BLaER1 (cell line): ENCODE measurements at regions not wholly inside any gene's neighbourhood (a gene's known extent, or its start where the extent isn't known, plus 50 kb on each side); places are given as distances from the start of the nearest gene placed in this dataset.

Experiments
- H3K27ac ChIP-seq: shearing (Covaris generic); formaldehyde crosslinking; 2 replicates; pipeline ENCODE4 v1.8.1; 2022
- H3K27me3 ChIP-seq: shearing (Covaris generic); formaldehyde crosslinking; 2 replicates; pipeline ENCODE4 v1.8.1; 2022
- H3K36me3 ChIP-seq: shearing (Covaris generic); formaldehyde crosslinking; 2 replicates; pipeline ENCODE4 v1.8.1; 2022
- H3K4me1 ChIP-seq: shearing (Covaris generic); formaldehyde crosslinking; 2 replicates; pipeline ENCODE4 v1.8.1; 2022
- H3K4me2 ChIP-seq: shearing (Covaris generic); formaldehyde crosslinking; 2 replicates; pipeline ENCODE4 v1.8.1; 2022
- H3K4me3 ChIP-seq: shearing (Covaris generic); formaldehyde crosslinking; 2 replicates; pipeline ENCODE4 v1.8.1; 2022
- H3K9ac ChIP-seq: shearing (Covaris generic); formaldehyde crosslinking; 2 replicates; pipeline ENCODE4 v1.8.1; 2022
- H3K9me3 ChIP-seq: shearing (Covaris generic); formaldehyde crosslinking; 2 replicates; pipeline ENCODE4 v1.8.1; 2022
- H4K20me1 ChIP-seq: shearing (Covaris generic); formaldehyde crosslinking; 2 replicates; pipeline ENCODE4 v1.8.1; 2022
- Cebpa-rat ChIP-seq: shearing (Covaris generic); IDR thresholded peaks from 2 replicates; pipeline ENCODE4 v1.8.1; 2022

DNA sequence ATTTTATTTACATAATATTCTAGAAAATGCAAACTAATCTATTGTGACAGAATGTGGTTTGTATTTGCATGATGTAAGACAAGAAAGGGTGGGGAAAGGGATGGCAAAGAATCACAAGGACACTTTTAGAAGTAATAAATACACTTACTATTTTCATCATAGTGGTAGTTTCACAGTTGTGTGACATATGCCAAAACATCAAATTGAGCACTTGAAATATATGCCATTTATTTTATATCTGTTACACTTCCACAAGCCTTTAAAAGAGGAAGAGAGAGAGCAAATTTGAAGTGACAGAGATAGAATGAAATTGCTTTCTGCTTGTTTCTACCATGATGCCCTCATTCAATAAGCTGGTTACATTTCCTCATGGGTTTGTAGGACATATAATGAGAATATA, 230.0 kb upstream of the NWD2 start:
- Histone ChIP-seq H3K36me3 (no peaks in the 10 kb centered on the region), H3K9ac (no peak overlapping the region), H3K27me3 (no peaks in the 10 kb centered on the region), H3K4me3 (no peak overlapping the region), H4K20me1 (no peaks in the 10 kb centered on the region), H3K27ac (no peak overlapping the region), H3K4me2 (no peak overlapping the region), H3K9me3 (no peaks in the 10 kb centered on the region; the same call in 1 of the 2 replicates), H3K4me1 (no peaks in the 10 kb centered on the region)
- no peak for TF ChIP-seq Cebpa-rat

- Histone ChIP-seq H3K9me3 (no peaks in the 10 kb centered on the region), H3K4me2 (no peak overlapping the region), H3K27me3 (no peaks in the 10 kb centered on the region), H3K27ac (no peak overlapping the region), H3K9ac (no peak overlapping the region), H4K20me1 (no peaks in the 10 kb centered on the region), H3K4me1 (no peaks in the 10 kb centered on the region), H3K36me3 (no peaks in the 10 kb centered on the region), H3K4me3 (no peak overlapping the region)
- no peak for TF ChIP-seq Cebpa-rat
Measured at GRCh38 chr4:37015391-37015790, 229.2 kb upstream of the NWD2 start.

- Histone ChIP-seq H3K9ac (no peak overlapping the region), H3K4me1 (no peaks in the 10 kb centered on the region), H3K27me3 (no peaks in the 10 kb centered on the region), H3K9me3 (no peaks in the 10 kb centered on the region), H3K4me3 (no peak overlapping the region), H3K36me3 (no peaks in the 10 kb centered on the region), H3K4me2 (no peak overlapping the region), H3K27ac (no peak overlapping the region), H4K20me1 (no peaks in the 10 kb centered on the region)
- TF ChIP-seq Cebpa-rat: no peak
Measured at GRCh38 chr4:37023504-37023903, 221.0 kb upstream of the NWD2 start.

GRCh38 chr4:37023996-37024395, 220.5 kb upstream of the NWD2 start:
- no peak for TF ChIP-seq Cebpa-rat
- Histone ChIP-seq H3K9ac (no peak overlapping the region), H3K27ac (no peak overlapping the region), H3K9me3 (no peaks in the 10 kb centered on the region), H3K36me3 (no peaks in the 10 kb centered on the region), H3K27me3 (no peaks in the 10 kb centered on the region), H3K4me3 (no peak overlapping the region), H4K20me1 (no peaks in the 10 kb centered on the region), H3K4me2 (no peak overlapping the region), H3K4me1 (no peaks in the 10 kb centered on the region)

DNA sequence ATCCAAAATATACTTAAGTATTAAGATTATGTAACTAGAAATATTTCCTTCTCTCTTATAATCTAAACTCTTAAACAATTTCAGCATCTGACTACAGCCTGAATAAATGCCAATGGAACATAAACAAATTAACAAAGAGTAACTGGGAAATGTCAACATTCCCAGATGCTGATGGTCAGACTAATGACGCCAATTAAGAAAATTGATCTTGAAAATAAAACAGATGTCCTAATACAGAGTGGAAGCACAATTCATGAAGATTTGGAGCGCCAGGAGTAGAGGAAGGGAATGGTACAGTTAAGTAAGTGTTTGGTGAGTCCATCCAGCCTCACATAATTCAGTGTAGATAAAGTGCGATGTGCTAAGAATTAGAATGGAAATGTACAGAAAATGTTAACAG, 203.7 kb upstream of the NWD2 start:
- no peaks in the 10 kb centered on the region for H3K36me3 ChIP-seq
- no peaks in the 10 kb centered on the region for H3K27me3 ChIP-seq
- H4K20me1 ChIP-seq: no peaks in the 10 kb centered on the region
- no peak overlapping the region for H3K9ac ChIP-seq
- no peaks in the 10 kb centered on the region for H3K4me1 ChIP-seq
- no peaks in the 10 kb centered on the region for H3K9me3 ChIP-seq
- H3K27ac ChIP-seq: no peak overlapping the region
- H3K4me3 ChIP-seq: no peak overlapping the region
- TF ChIP-seq Cebpa-rat: no peak
- H3K4me2 ChIP-seq: no peak overlapping the region

DNA sequence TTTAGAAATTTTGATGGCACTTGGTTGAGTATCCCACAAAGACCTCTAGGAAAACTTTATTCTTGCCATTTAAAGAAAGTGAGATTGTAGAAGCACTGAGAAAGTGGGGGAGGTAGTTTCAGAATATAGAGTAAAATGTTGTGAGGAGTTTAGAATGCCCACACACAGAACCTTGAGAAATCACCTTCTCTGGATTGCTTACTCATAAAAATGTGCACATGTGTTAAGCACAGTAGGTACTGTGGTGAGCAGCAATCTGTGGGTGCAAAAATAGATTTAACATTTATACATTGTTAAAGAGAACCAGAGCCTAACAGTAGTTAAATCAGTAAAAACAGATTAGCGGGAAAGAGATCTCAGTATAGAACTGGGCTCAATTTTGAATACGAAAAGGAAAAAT, 201.2 kb upstream of the NWD2 start:
- Histone ChIP-seq H4K20me1 (no peaks in the 10 kb centered on the region), H3K27ac (no peak overlapping the region), H3K4me1 (no peaks in the 10 kb centered on the region), H3K4me2 (no peak overlapping the region), H3K9ac (no peak overlapping the region), H3K36me3 (no peaks in the 10 kb centered on the region), H3K4me3 (no peak overlapping the region), H3K27me3 (no peaks in the 10 kb centered on the region), H3K9me3 (no peaks in the 10 kb centered on the region)
- TF ChIP-seq Cebpa-rat: no peak

DNA sequence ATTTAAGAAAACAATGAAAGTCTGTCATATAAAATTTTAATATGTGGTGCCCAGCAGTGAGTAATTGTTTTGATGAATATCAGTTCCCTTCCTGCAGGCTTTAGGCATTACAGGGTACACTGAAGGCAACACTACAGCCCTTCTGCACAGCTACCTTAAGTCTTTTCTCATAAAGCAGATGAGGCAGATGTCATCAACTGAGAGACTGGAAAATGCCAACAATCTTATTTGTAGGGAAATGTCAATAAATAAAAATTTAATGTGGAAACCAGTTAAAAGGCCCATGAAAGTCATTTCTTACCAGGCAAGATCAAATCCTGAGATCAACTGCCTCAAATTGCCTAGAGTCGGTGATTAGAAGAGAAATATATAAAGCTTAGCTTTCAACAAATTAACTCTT, 193.4 kb upstream of the NWD2 start:
- Histone ChIP-seq H3K4me2 (no peak overlapping the region), H3K9me3 (no peaks in the 10 kb centered on the region), H3K27ac (no peak overlapping the region), H3K36me3 (no peaks in the 10 kb centered on the region), H3K4me1 (no peaks in the 10 kb centered on the region), H3K9ac (no peak overlapping the region), H3K27me3 (no peaks in the 10 kb centered on the region), H3K4me3 (no peak overlapping the region), H4K20me1 (no peaks in the 10 kb centered on the region)
- TF ChIP-seq Cebpa-rat: no peak

DNA sequence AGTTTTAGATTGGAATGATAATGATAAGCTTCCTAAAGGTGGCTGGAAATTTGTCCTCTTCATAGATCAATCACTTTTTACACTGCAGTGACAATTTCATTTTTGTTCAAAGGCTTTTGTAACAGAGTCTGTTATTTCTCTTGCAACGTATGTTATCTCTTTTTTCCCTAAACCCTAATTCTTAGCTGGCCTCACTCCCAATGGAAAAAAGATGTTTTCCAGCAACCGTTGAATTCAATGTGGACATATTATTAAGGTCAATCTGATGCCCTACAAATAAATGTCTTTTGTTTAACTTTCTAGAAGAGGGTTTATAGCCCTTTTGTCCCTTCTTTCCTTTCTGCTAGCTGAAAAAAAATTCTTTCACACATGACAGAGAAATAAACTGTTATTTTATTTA, 192.7 kb upstream of the NWD2 start:
- Histone ChIP-seq H3K4me3 (no peak overlapping the region), H3K9ac (no peak overlapping the region), H3K27ac (no peak overlapping the region), H3K4me1 (no peaks in the 10 kb centered on the region), H3K4me2 (no peak overlapping the region), H3K27me3 (no peaks in the 10 kb centered on the region), H3K9me3 (no peaks in the 10 kb centered on the region), H3K36me3 (no peaks in the 10 kb centered on the region), H4K20me1 (no peaks in the 10 kb centered on the region)
- no peak for TF ChIP-seq Cebpa-rat

- H3K9ac ChIP-seq: no peak overlapping the region
- no peak overlapping the region for H3K27ac ChIP-seq
Measured at GRCh38 chr4:37054531-37055077, 189.9 kb upstream of the NWD2 start.

GRCh38 chr4:37058826-37059225, 185.7 kb upstream of the NWD2 start:
- no peak overlapping the region for H3K4me2 ChIP-seq
- no peaks in the 10 kb centered on the region for H3K4me1 ChIP-seq
- no peaks in the 10 kb centered on the region for H3K27me3 ChIP-seq
- no peak overlapping the region for H3K4me3 ChIP-seq
- no peaks in the 10 kb centered on the region for H4K20me1 ChIP-seq
- no peak for TF ChIP-seq Cebpa-rat
- H3K9ac ChIP-seq: no peak overlapping the region
- no peaks in the 10 kb centered on the region for H3K9me3 ChIP-seq
- H3K27ac ChIP-seq: no peak overlapping the region
- no peaks in the 10 kb centered on the region for H3K36me3 ChIP-seq

More at GRCh38 chr4:37054531-37055077, 189.9 kb upstream of the NWD2 start:
- no peaks in the 10 kb centered on the region for H3K4me1 ChIP-seq
- no peaks in the 10 kb centered on the region for H3K36me3 ChIP-seq
- no peak overlapping the region for H3K4me3 ChIP-seq
- TF ChIP-seq Cebpa-rat: no peak
- H3K9me3 ChIP-seq: no peaks in the 10 kb centered on the region
- no peak overlapping the region for H3K4me2 ChIP-seq
- no peaks in the 10 kb centered on the region for H3K27me3 ChIP-seq
- no peaks in the 10 kb centered on the region for H4K20me1 ChIP-seq

- H4K20me1 ChIP-seq: no peaks in the 10 kb centered on the region
- H3K36me3 ChIP-seq: no peaks in the 10 kb centered on the region
- H3K4me1 ChIP-seq: no peaks in the 10 kb centered on the region
- no peak overlapping the region for H3K27ac ChIP-seq
- H3K27me3 ChIP-seq: no peaks in the 10 kb centered on the region
- no peak for TF ChIP-seq Cebpa-rat
- no peak overlapping the region for H3K4me3 ChIP-seq
- no peak overlapping the region for H3K4me2 ChIP-seq
- H3K9ac ChIP-seq: no peak overlapping the region
- no peaks in the 10 kb centered on the region for H3K9me3 ChIP-seq
Measured at GRCh38 chr4:37066159-37066558, 178.4 kb upstream of the NWD2 start.
